ENCODE measurements at regions not wholly inside any gene's neighbourhood (a gene's known extent, or its start where the extent isn't known, plus 50 kb on each side); places are given as distances from the start of the nearest gene placed in this dataset.

DNA sequence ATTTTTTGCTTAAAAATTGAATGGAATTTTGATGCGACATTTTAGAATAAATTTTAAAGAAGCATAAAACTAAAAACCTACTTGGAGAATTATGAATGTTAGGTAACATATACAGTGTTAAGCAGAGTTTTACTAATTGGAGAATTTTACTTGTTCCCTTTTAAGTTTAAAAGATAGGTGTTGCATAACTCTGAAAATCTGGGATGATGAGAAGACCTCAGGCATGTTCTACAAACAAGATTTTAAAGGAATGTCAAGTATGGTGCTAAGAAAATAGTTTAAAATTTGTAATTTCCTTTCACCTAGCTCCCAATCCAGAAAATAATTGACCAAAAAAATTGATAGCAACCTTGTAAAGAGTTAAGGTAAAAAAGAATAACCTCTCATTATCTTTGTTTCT is 135.8 kb downstream of the RFC3 start:
- Histone ChIP-seq H3T11ph (ENCODE audit: low read length) (no peak overlapping the region), H3K79me1 (ENCODE audit: insufficient read depth, low read depth, low read length, poor library complexity, severe bottlenecking) (no peaks in the 10 kb centered on the region), H3K4me1 (ENCODE audit: insufficient read depth, low read length) (no peaks in the 10 kb centered on the region), H3K9me3 (ENCODE audit: control insufficient read depth, low read depth, low read length) (no peaks in the 10 kb centered on the region), H4K20me1 (ENCODE audit: control insufficient read depth, insufficient read depth, insufficient read length) (no peaks in the 10 kb centered on the region), H4K91ac (ENCODE audit: insufficient read length, low read depth, low read length) (no peak overlapping the region), H3K4me2 (ENCODE audit: insufficient read depth, insufficient read length, low read length) (no peak overlapping the region), H3K14ac (ENCODE audit: insufficient read depth, low read length) (no peak overlapping the region), H3K27me3 (ENCODE audit: insufficient read depth, low read length) (no peaks in the 10 kb centered on the region), H2BK20ac (ENCODE audit: low read depth, low read length, poor library complexity, severe bottlenecking) (no peak overlapping the region), H2BK120ac (ENCODE audit: low read depth, low read length, poor library complexity, severe bottlenecking) (no peak overlapping the region), H4K8ac (replicated peaks; ENCODE audit: insufficient read length, low read depth, low read length) (no peak overlapping the region), H2BK12ac (ENCODE audit: insufficient read length, low read depth, low read length) (no peak overlapping the region), H2BK5ac (ENCODE audit: insufficient read length, low read length) (no peak overlapping the region), H3K23ac (ENCODE audit: insufficient read length, low read depth, low read length) (no peak overlapping the region), H3K27ac (ENCODE audit: insufficient read length, low read depth, low read length) (no peak overlapping the region), H3K9ac (ENCODE audit: extremely low read depth, insufficient read length, low read length) (no peak overlapping the region), H3K79me2 (ENCODE audit: insufficient read depth, low read length) (no peaks in the 10 kb centered on the region), H3K18ac (ENCODE audit: insufficient read length, low read depth, low read length) (no peak overlapping the region), H2AFZ (ENCODE audit: low read length) (no peak overlapping the region), H2BK15ac (ENCODE audit: low read depth, low read length) (no peak overlapping the region), H3K23me2 (ENCODE audit: insufficient read length, low read depth, low read length, poor library complexity, severe bottlenecking) (no peaks in the 10 kb centered on the region), H4K5ac (ENCODE audit: insufficient read length, low read depth, low read length) (no peak overlapping the region), H2AK5ac (ENCODE audit: insufficient read length, low read length) (no peak overlapping the region), H3K56ac (ENCODE audit: insufficient read length, low read depth, low read length) (no peak overlapping the region), H3K4ac (ENCODE audit: low read depth, low read length) (no peak overlapping the region)
- H3K36me3 Mint-ChIP-seq (ENCODE audit: insufficient read depth in 1 of 3, low read depth in 3 of 3): peaks cover 0 to 2% (median 0%) of the 10 kb centered on the region in 3 experiments; a peak in 1 of 7 replicates
- no peak for TF ChIP-seq CTCF (conservative IDR thresholded peaks at IDR 0.05)
- H3K27ac Mint-ChIP-seq: no peak overlapping the region
- H3K9me3 Mint-ChIP-seq: no peaks in the 10 kb centered on the region
- WGBS (ENCODE audit: extremely low coverage, insufficient read length, low lambda C conversion rate): no CpG with 5 or more reads among the region's 1 CpG
- H3K27me3 Mint-ChIP-seq (ENCODE audit: low read depth): no peaks in the 10 kb centered on the region
- H3K4me3 Mint-ChIP-seq: no peak overlapping the region
- H3K4me1 Mint-ChIP-seq: peaks cover 7 to 9% of the 10 kb centered on the region in 2 experiments
- DNase-seq: no peak

All from H9 (cell line).